Mesenchymal stem cell (in vitro differentiated cells and primary cell): ENCODE measurements at regions not wholly inside any gene's neighbourhood (a gene's known extent, or its start where the extent isn't known, plus 50 kb on each side); places are given as distances from the start of the nearest gene placed in this dataset.

Experiments used
- DNase-seq: peaks from one replicate; pipeline ENCODE4 v3.0.0-alpha.2; 2013
- H2AFZ ChIP-seq: one replicate; pipeline ENCODE4 v1.6.1; 2013; ENCODE audit warnings: low read depth, mild to moderate bottlenecking, control low read depth, inconsistent platforms, low read length, moderate library complexity
- H2AK5ac ChIP-seq: 2 replicates; pipeline ENCODE4 v1.6.1; 2013; ENCODE audit warnings: low read length, moderate library complexity, mild to moderate bottlenecking, inconsistent platforms; ENCODE audit not compliant: severe bottlenecking
- H2BK120ac ChIP-seq: one replicate; pipeline ENCODE4 v1.6.1; 2013; ENCODE audit warnings: low read depth, mild to moderate bottlenecking, inconsistent platforms, low read length, moderate library complexity
- H2BK12ac ChIP-seq, 2 experiments: one replicate each; pipeline ENCODE4 v1.6.1; 2013; ENCODE audit warnings: inconsistent platforms in 2 of 2, low read length in 2 of 2, mild to moderate bottlenecking in 2 of 2, moderate library complexity in 2 of 2, control low read depth in 1 of 2
- H2BK15ac ChIP-seq: one replicate; pipeline ENCODE4 v1.6.1; 2013; ENCODE audit warnings: mild to moderate bottlenecking, low read depth, inconsistent platforms; ENCODE audit not compliant: poor library complexity, severe bottlenecking
- H2BK5ac ChIP-seq: 2 replicates; pipeline ENCODE4 v1.6.1; 2013; ENCODE audit warnings: low read depth, mild to moderate bottlenecking, low read length, control low read depth, inconsistent platforms; ENCODE audit not compliant: poor library complexity, severe bottlenecking
- H3K14ac ChIP-seq, 2 experiments: one replicate each; pipeline ENCODE4 v1.6.1; 2013; ENCODE audit warnings: inconsistent platforms in 2 of 2, low read length in 2 of 2, control low read depth in 1 of 2, mild to moderate bottlenecking in 1 of 2, moderate library complexity in 1 of 2
- H3K18ac ChIP-seq, 2 experiments: one replicate each; pipeline ENCODE4 v1.6.1; 2013; ENCODE audit warnings: inconsistent platforms in 2 of 2, low read length in 2 of 2, control low read depth in 1 of 2, low read depth in 1 of 2, mild to moderate bottlenecking in 1 of 2
- H3K23ac ChIP-seq, 2 experiments: one replicate each; pipeline ENCODE4 v1.6.1; 2013; ENCODE audit warnings: inconsistent platforms in 2 of 2, low read length in 2 of 2, mild to moderate bottlenecking in 2 of 2, moderate library complexity in 2 of 2, control low read depth in 1 of 2
- H3K27ac ChIP-seq: 2 replicates; pipeline ENCODE4 v1.5.1; 2013; ENCODE audit warnings: mild to moderate bottlenecking, moderate library complexity, low read length, control low read depth, inconsistent platforms; ENCODE audit not compliant: poor library complexity, severe bottlenecking
- H3K27me3 ChIP-seq, 2 experiments: 2 replicates each; pipeline versions ENCODE4 v1.6.1 to v1.7.0; 2013; ENCODE audit warnings: low read length in 2 of 2, mild to moderate bottlenecking in 2 of 2, moderate library complexity in 2 of 2, control low read depth in 1 of 2, inconsistent platforms in 1 of 2; ENCODE audit not compliant: control insufficient read depth in 1 of 2, insufficient read depth in 1 of 2
- H3K36me3 ChIP-seq, 2 experiments: 2 replicates each; pipeline versions ENCODE4 v1.6.1 to v1.7.0; 2013; ENCODE audit warnings: low read length in 2 of 2, control low read depth in 1 of 2, inconsistent platforms in 1 of 2, low read depth in 1 of 2, mild to moderate bottlenecking in 1 of 2; ENCODE audit not compliant: insufficient read depth in 2 of 2, control insufficient read depth in 1 of 2
- H3K4ac ChIP-seq, 2 experiments: one replicate each; pipeline ENCODE4 v1.6.1; 2013; ENCODE audit warnings: inconsistent platforms in 2 of 2, low read length in 2 of 2, mild to moderate bottlenecking in 2 of 2, moderate library complexity in 2 of 2, control low read depth in 1 of 2, low read depth in 1 of 2
- H3K4me1 ChIP-seq: 2 replicates; pipeline ENCODE4 v1.6.1; 2013; ENCODE audit warnings: low read depth, low read length, control low read depth; ENCODE audit not compliant: control insufficient read depth, insufficient read depth
- H3K4me2 ChIP-seq: 2 replicates; pipeline ENCODE4 v1.6.1; 2013; ENCODE audit warnings: low read length, mild to moderate bottlenecking, inconsistent platforms; ENCODE audit not compliant: poor library complexity, severe bottlenecking
- H3K4me3 ChIP-seq, 2 experiments: 2 replicates each; pipeline versions ENCODE4 v1.5.1 to v1.7.0; 2013; ENCODE audit warnings: low read length in 2 of 2, mild to moderate bottlenecking in 2 of 2, control low read depth in 1 of 2, low read depth in 1 of 2; ENCODE audit not compliant: insufficient read depth in 1 of 2
- H3K79me1 ChIP-seq: replicated peaks from 2 replicates; pipeline ENCODE4 v1.6.1; 2013; ENCODE audit warnings: mild to moderate bottlenecking, control low read depth, low read length, inconsistent platforms; ENCODE audit not compliant: poor library complexity, severe bottlenecking
- H3K9ac ChIP-seq: 2 replicates; pipeline ENCODE4 v1.7.0; 2013; ENCODE audit warnings: mild to moderate bottlenecking, low read length, moderate library complexity
- H3K9me3 ChIP-seq: 2 replicates; pipeline ENCODE4 v1.7.0; 2013; ENCODE audit warnings: mild to moderate bottlenecking, low read length; ENCODE audit not compliant: control insufficient read depth
- H4K8ac ChIP-seq: one replicate; pipeline ENCODE4 v1.6.1; 2013; ENCODE audit warnings: inconsistent platforms, mild to moderate bottlenecking, low read length, moderate library complexity
- H4K91ac ChIP-seq: one replicate; pipeline ENCODE4 v1.6.1; 2013; ENCODE audit warnings: mild to moderate bottlenecking, low read length, inconsistent platforms
- WGBS: methylation state at CpG from one replicate; pipeline ENCODE4 v1.1.7; 2013; ENCODE audit warnings: mixed read lengths; 5-methylcytosine and 5-hydroxymethylcytosine counted together

GRCh38 chr11:37788141-37788877 lies 1190.3 kb upstream of the RAG2 start:
- 0% methylated on average over 3 of the region's 5 CpGs for WGBS
- H2BK15ac ChIP-seq = no peak overlapping the region
- H3K79me1 ChIP-seq = no peaks in the 10 kb centered on the region
- H3K27me3 ChIP-seq = no peaks in the 10 kb centered on the region
- no peak overlapping the region for H2BK12ac ChIP-seq
- H2AFZ ChIP-seq = no peak overlapping the region
- no peak overlapping the region for H3K4ac ChIP-seq
- no peak overlapping the region for H3K4me3 ChIP-seq
- H3K14ac ChIP-seq = no peak overlapping the region
- H3K4me2 ChIP-seq = no peak overlapping the region
- H4K91ac ChIP-seq = no peak overlapping the region
- H2BK5ac ChIP-seq = no peak overlapping the region
- no peak overlapping the region for H2BK120ac ChIP-seq
- peak overlapping the region; percentile 11 for H3K9ac ChIP-seq
- DNase-seq = peak; percentile 90
- H3K27ac ChIP-seq = peak overlapping the region; percentile 83
- H2AK5ac ChIP-seq = no peak overlapping the region
- H3K36me3 ChIP-seq = no peaks in the 10 kb centered on the region
- no peak overlapping the region for H3K18ac ChIP-seq
- H3K4me1 ChIP-seq = no peaks in the 10 kb centered on the region
- peaks cover 21% of the 10 kb centered on the region for H3K9me3 ChIP-seq
- no peak overlapping the region for H4K8ac ChIP-seq
- no peak overlapping the region for H3K23ac ChIP-seq

DNA sequence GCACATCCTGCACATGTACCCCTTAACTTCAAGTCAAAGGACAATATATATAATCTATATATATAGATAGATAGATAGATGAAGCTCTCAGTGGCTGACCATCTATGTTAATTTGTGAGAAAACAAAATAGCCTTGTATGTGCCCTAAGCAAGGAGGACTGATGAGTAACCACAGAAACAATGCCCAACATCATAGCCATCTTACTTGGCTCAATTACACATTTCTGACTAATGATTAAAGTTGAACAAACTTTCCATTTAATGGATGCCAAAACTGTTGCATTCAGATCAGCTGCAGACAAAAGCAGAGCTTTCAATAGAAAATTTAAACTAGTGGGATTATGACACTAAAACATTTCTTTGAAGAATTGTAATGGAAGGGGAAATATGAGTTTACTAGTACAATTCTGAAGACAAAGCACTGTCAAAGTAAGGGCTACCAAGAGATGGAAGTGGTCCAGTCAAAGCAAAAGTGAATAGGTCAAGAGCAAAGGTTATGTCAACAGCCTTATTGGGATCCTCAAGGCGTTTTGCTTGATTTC lies 1188.2 kb upstream of the RAG2 start:
- Histone ChIP-seq H4K8ac (no peak overlapping the region), H3K18ac (no peak overlapping the region), H2BK15ac (no peak overlapping the region), H2BK120ac (no peak overlapping the region), H3K4ac (no peak overlapping the region), H3K4me2 (no peak overlapping the region), H2AK5ac (peak overlapping the region; percentile 18), H2AFZ (no peak overlapping the region), H3K23ac (no peak overlapping the region), H3K9me3 (peaks cover 40% of the 10 kb centered on the region), H3K4me3 (no peak overlapping the region), H3K4me1 (no peaks in the 10 kb centered on the region), H3K79me1 (no peaks in the 10 kb centered on the region), H2BK12ac (no peak overlapping the region), H2BK5ac (no peak overlapping the region), H3K36me3 (no peaks in the 10 kb centered on the region), H3K9ac (no peak overlapping the region), H3K27ac (peak overlapping the region; percentile 41), H3K27me3 (no peaks in the 10 kb centered on the region), H3K14ac (no peak overlapping the region), H4K91ac (no peak overlapping the region)
- WGBS = 33% methylated on average over 1 of the region's 1 CpG
- peak; percentile 4 for DNase-seq

DNA sequence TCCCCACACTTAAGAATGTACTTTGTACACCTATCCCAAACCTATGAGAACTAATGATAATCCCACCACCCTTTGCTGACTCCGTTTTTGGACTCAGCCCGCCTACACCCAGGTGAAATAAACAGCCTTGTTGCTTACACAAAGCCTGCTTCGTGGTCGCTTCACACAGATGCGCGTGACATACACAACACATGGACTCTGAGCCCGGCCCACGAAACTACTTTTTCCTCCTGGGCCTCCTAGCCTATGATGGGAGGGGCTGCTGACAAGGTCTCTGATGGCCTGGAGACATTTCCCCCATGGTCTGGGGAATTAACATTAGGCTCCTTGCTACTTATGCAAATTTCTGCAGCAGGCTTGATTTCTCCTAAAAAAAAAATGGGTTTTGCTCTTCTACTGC lies 1176.4 kb upstream of the RAG2 start:
- Histone ChIP-seq H3K9me3 (no peaks in the 10 kb centered on the region), H3K4me1 (no peaks in the 10 kb centered on the region), H3K27me3 (no peaks in the 10 kb centered on the region), H3K9ac (no peak overlapping the region), H3K4me2 (no peak overlapping the region), H2BK12ac (no peak overlapping the region), H2BK15ac (no peak overlapping the region), H2AFZ (no peak overlapping the region), H4K91ac (no peak overlapping the region), H3K4me3 (no peak overlapping the region), H3K4ac (no peak overlapping the region), H4K8ac (no peak overlapping the region), H3K14ac (no peak overlapping the region), H2AK5ac (no peak overlapping the region), H3K79me1 (no peaks in the 10 kb centered on the region), H2BK5ac (no peak overlapping the region), H2BK120ac (no peak overlapping the region), H3K18ac (no peak overlapping the region), H3K36me3 (no peaks in the 10 kb centered on the region), H3K27ac (no peak overlapping the region), H3K23ac (no peak overlapping the region)
- WGBS = 94% methylated on average over 8 of the region's 8 CpGs
- no peak for DNase-seq

DNA sequence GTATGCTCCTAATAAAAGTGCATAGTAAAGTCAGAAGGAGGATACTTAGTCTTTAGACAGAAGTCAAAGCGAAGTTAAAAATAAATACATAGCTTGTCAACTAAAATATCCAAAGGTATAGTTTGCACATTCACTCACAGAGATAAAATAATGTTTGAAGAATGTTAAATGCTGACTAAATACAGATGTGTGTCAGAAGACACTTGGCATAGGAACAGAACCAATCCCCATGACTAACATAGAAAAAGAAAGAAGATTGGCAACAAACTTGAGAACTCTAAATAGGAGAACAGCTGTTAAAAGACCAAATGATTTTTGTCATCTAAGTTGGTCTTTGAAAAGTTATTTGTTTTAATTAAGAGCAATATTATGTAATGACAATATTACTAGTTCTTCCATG lies 1172.1 kb upstream of the RAG2 start:
- Histone ChIP-seq H3K4ac (no peak overlapping the region), H3K14ac (no peak overlapping the region), H3K9me3 (no peaks in the 10 kb centered on the region), H2BK5ac (no peak overlapping the region), H3K23ac (no peak overlapping the region), H3K4me3 (no peak overlapping the region), H3K18ac (no peak overlapping the region), H3K9ac (no peak overlapping the region), H3K27ac (no peak overlapping the region), H4K91ac (no peak overlapping the region), H3K36me3 (no peaks in the 10 kb centered on the region), H3K4me1 (no peaks in the 10 kb centered on the region), H2BK15ac (no peak overlapping the region), H2BK120ac (no peak overlapping the region), H4K8ac (no peak overlapping the region), H2BK12ac (no peak overlapping the region), H3K79me1 (no peaks in the 10 kb centered on the region), H2AK5ac (no peak overlapping the region), H2AFZ (no peak overlapping the region), H3K4me2 (no peak overlapping the region), H3K27me3 (no peaks in the 10 kb centered on the region)
- DNase-seq = no peak
- WGBS = no CpG with 5 or more reads among the region's 1 CpG
